ENCODE measurements at regions not wholly inside any gene's neighbourhood (a gene's known extent, or its start where the extent isn't known, plus 50 kb on each side); places are given as distances from the start of the nearest gene placed in this dataset.

GRCh38 chr1:60572378-60572777 lies 498.8 kb upstream of the C1orf87 start:
- TF ChIP-seq POLR2A (IDR thresholded peaks at IDR 0.05) (no peak), CTCF (IDR thresholded peaks at IDR 0.05) (no peak)

Data from lower leg skin (tissue), 3 donors.